ENCODE measurements at regions not wholly inside any gene's neighbourhood (a gene's known extent, or its start where the extent isn't known, plus 50 kb on each side); places are given as distances from the start of the nearest gene placed in this dataset.

DNA sequence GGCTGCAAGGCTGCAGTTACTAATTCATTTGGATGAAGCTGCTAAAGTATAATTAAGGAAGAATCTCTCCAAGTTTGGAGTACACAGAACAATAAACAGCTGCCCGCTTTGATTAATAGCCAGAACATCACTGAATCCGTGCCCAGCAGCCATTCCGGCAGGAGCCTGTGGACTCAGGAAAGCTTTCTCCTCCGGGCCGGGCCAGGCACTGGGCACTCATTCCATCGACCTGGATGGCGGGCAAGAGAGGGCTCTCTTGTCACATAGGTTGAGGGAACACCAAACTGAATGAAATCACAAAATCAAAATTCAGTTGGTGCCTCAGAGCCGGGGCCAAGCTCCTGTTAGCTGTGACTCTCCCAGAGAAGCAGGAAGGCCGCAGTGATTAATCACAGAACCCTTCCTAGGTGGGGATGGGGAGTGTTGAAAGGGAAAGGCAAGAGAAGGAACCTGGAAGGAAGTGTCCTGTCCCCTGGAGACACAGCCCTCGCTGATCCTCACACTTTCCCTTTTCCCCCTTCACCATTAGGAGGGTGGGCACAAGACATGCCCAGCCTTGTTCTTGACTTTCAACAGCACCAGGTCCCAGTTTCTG, 306.7 kb downstream of the NPHP4 start:
- TF ChIP-seq CTBP1 (IDR thresholded peaks at IDR 0.05; ENCODE audit: borderline replicate concordance) (no peak), L3MBTL2 (conservative IDR thresholded peaks at IDR 0.05) (no peak)
- ChIA-PET CTCF (no interaction called here), POLR2A (no interaction called here)
- no peak for DNase-seq (ENCODE audit: extremely low spot score)

DNA sequence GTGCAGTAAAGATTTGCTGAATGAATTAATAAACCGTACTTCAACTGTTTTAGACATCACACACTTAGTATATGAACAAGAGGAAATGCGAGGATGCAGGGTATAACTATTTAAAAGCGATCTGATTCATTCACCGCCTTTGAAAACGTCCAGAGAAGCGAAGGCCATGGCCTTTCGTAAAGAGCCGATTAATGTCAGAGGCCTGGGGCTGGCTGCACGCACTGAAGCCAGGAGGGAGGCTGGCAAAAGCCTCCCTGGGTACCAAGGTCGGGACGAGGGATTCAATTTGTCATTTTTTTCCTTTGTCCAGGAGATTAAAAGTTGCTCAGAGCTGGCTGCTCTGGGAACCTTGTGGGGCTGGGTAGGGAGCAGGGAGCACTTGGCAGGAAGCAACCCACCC, 307.4 kb downstream of the NPHP4 start:
- no peak for DNase-seq (ENCODE audit: extremely low spot score)
- ChIA-PET CTCF (no interaction called here), POLR2A (no interaction called here)
- TF ChIP-seq BHLHE40 (IDR thresholded peaks at IDR 0.05; ENCODE audit: borderline replicate concordance) (no peak), LEF1 (IDR thresholded peaks at IDR 0.05; ENCODE audit: borderline replicate concordance) (no peak), HDGF (IDR thresholded peaks at IDR 0.05; ENCODE audit: borderline replicate concordance) (no peak), ELF4 (IDR thresholded peaks at IDR 0.05) (no peak), L3MBTL2 (conservative IDR thresholded peaks at IDR 0.05) (no peak), NFRKB (IDR thresholded peaks at IDR 0.05) (no peak), TARDBP (IDR thresholded peaks at IDR 0.05) (no peak), ARNT (IDR thresholded peaks at IDR 0.05) (no peak), FOXK2 (IDR thresholded peaks at IDR 0.05) (no peak), CTBP1 (IDR thresholded peaks at IDR 0.05; ENCODE audit: borderline replicate concordance) (no peak), ZNF384 (IDR thresholded peaks at IDR 0.05) (no peak), FOXA1 (IDR thresholded peaks at IDR 0.05) (no peak), FOXM1 (IDR thresholded peaks at IDR 0.05; ENCODE audit: borderline replicate concordance) (no peak), SUZ12 (IDR thresholded peaks at IDR 0.05) (no peak), SP1 (IDR thresholded peaks at IDR 0.05) (no peak)
- TF ChIP-seq, protein P1, sequence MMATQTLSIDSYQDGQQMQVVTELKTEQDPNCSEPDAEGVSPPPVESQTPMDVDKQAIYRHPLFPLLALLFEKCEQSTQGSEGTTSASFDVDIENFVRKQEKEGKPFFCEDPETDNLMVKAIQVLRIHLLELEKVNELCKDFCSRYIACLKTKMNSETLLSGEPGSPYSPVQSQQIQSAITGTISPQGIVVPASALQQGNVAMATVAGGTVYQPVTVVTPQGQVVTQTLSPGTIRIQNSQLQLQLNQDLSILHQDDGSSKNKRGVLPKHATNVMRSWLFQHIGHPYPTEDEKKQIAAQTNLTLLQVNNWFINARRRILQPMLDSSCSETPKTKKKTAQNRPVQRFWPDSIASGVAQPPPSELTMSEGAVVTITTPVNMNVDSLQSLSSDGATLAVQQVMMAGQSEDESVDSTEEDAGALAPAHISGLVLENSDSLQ (IDR thresholded peaks at IDR 0.05): no peak

DNA sequence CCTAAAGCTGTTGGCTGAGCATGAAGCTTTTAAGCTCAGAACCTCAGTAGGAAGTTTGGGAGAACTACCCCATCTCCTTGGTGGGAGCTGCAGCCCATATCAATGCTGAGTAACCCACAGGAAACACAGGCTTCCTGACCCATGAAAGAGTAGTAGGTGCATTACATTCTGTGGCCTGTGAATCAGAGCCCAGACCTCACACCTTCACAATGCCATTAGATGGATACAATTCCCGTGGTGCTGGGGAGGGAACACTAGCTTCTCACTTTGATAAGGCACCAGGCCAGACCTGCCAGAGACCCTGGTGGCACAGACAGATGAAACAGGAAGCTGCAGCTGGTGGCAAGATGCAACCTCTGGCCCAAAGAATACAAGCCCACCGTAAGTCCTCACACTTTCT, 308.8 kb downstream of the NPHP4 start:
- TF ChIP-seq NFRKB (IDR thresholded peaks at IDR 0.05) (no peak), LEF1 (IDR thresholded peaks at IDR 0.05; ENCODE audit: borderline replicate concordance) (no peak), FOXA1 (IDR thresholded peaks at IDR 0.05) (no peak), ZNF384 (IDR thresholded peaks at IDR 0.05) (no peak), SP1 (IDR thresholded peaks at IDR 0.05) (no peak), ELF4 (IDR thresholded peaks at IDR 0.05) (no peak), BHLHE40 (IDR thresholded peaks at IDR 0.05; ENCODE audit: borderline replicate concordance) (no peak), SUZ12 (IDR thresholded peaks at IDR 0.05) (no peak), FOXK2 (IDR thresholded peaks at IDR 0.05) (no peak), HDGF (IDR thresholded peaks at IDR 0.05; ENCODE audit: borderline replicate concordance) (no peak), L3MBTL2 (conservative IDR thresholded peaks at IDR 0.05) (no peak), CTBP1 (IDR thresholded peaks at IDR 0.05; ENCODE audit: borderline replicate concordance) (no peak), ARNT (IDR thresholded peaks at IDR 0.05) (no peak), TARDBP (IDR thresholded peaks at IDR 0.05) (no peak), FOXM1 (IDR thresholded peaks at IDR 0.05; ENCODE audit: borderline replicate concordance) (no peak)
- TF ChIP-seq, protein P1 (IDR thresholded peaks at IDR 0.05): no peak
- ChIA-PET POLR2A (no interaction called here), CTCF (no interaction called here)
- DNase-seq (ENCODE audit: extremely low spot score): no peak

- TF ChIP-seq HDGF (IDR thresholded peaks at IDR 0.05; ENCODE audit: borderline replicate concordance): no peak
- no peak for TF ChIP-seq LEF1 (IDR thresholded peaks at IDR 0.05; ENCODE audit: borderline replicate concordance)
- no peak for TF ChIP-seq TARDBP (IDR thresholded peaks at IDR 0.05)
- TF ChIP-seq NFRKB (IDR thresholded peaks at IDR 0.05): no peak
- TF ChIP-seq ELF4 (IDR thresholded peaks at IDR 0.05): no peak
- TF ChIP-seq FOXA1 (IDR thresholded peaks at IDR 0.05): no peak
- TF ChIP-seq FOXK2 (IDR thresholded peaks at IDR 0.05): no peak
- no peak for TF ChIP-seq L3MBTL2 (conservative IDR thresholded peaks at IDR 0.05)
- TF ChIP-seq SUZ12 (IDR thresholded peaks at IDR 0.05): no peak
- TF ChIP-seq ZNF384 (IDR thresholded peaks at IDR 0.05): no peak
- TF ChIP-seq BHLHE40 (IDR thresholded peaks at IDR 0.05; ENCODE audit: borderline replicate concordance): no peak
- TF ChIP-seq, protein P1 (IDR thresholded peaks at IDR 0.05): no peak
- no peak for TF ChIP-seq CTBP1 (IDR thresholded peaks at IDR 0.05; ENCODE audit: borderline replicate concordance)
- TF ChIP-seq FOXM1 (IDR thresholded peaks at IDR 0.05; ENCODE audit: borderline replicate concordance): no peak
- no peak for TF ChIP-seq SP1 (IDR thresholded peaks at IDR 0.05)
- no peak for TF ChIP-seq ARNT (IDR thresholded peaks at IDR 0.05)
- CTCF ChIA-PET: no interaction called here
- POLR2A ChIA-PET: no interaction called here
Measured at GRCh38 chr1:5682626-5683225, 309.5 kb downstream of the NPHP4 start.

DNA sequence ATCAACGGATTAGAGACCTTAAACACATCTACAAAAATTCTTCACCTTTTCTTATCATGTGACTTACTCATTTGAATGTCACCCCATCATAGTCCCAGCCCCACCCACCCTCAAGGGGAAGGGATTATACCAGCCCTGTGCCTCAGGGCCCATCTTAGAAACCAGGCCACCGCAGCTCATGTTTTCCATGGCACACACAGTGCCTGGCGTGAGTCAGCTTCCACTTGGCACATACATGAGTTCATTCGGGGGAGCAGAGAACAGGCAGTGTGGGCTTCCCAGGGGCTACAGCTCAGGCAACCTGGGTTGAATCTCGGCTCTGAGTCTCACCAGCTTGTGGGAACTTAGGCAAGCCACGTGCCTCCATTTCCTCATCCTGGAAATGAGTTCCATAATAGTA, 310.6 kb downstream of the NPHP4 start:
- ChIA-PET CTCF (no interaction called here), POLR2A (no interaction called here)
- no peak for TF ChIP-seq SUZ12 (IDR thresholded peaks at IDR 0.05)
- TF ChIP-seq FOXK2 (IDR thresholded peaks at IDR 0.05): no peak
- TF ChIP-seq BHLHE40 (IDR thresholded peaks at IDR 0.05; ENCODE audit: borderline replicate concordance): no peak
- TF ChIP-seq SP1 (IDR thresholded peaks at IDR 0.05): no peak
- DNase-seq (ENCODE audit: extremely low spot score): no peak

More at GRCh38 chr1:5682626-5683225, 309.5 kb downstream of the NPHP4 start:
- no peak for DNase-seq (ENCODE audit: extremely low spot score)

DNA sequence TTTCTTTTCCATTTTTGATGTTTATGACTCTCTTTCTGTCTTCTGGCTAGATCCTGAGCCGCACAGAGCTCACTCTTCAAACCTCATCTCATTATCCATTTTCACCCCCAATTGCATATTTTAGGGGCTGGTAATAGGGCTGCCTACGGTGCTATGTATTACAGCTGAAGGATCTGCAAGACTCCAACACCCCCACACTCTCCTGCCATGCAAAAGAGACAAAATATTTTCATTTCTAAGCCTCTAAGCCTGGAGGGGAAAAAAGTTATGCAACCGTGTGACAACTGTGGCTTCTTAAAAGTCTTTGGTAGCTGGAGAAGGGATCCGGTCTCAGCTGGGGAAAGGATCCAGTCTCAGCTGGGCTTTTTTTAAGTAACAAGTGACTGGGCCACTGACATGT, 311.6 kb downstream of the NPHP4 start:
- POLR2A ChIA-PET: no interaction called here

More for the DNA sequence above, 311.6 kb downstream of the NPHP4 start:
- no peak for TF ChIP-seq SUZ12 (IDR thresholded peaks at IDR 0.05)
- no peak for TF ChIP-seq ELF4 (IDR thresholded peaks at IDR 0.05)
- no peak for TF ChIP-seq NFRKB (IDR thresholded peaks at IDR 0.05)
- TF ChIP-seq TARDBP (IDR thresholded peaks at IDR 0.05): no peak
- TF ChIP-seq FOXM1 (IDR thresholded peaks at IDR 0.05; ENCODE audit: borderline replicate concordance): no peak
- no peak for TF ChIP-seq LEF1 (IDR thresholded peaks at IDR 0.05; ENCODE audit: borderline replicate concordance)
- no peak for TF ChIP-seq ARNT (IDR thresholded peaks at IDR 0.05)
- TF ChIP-seq, protein P1 (IDR thresholded peaks at IDR 0.05): no peak
- no peak for TF ChIP-seq L3MBTL2 (conservative IDR thresholded peaks at IDR 0.05)
- no peak for TF ChIP-seq HDGF (IDR thresholded peaks at IDR 0.05; ENCODE audit: borderline replicate concordance)
- TF ChIP-seq SP1 (IDR thresholded peaks at IDR 0.05): no peak
- TF ChIP-seq BHLHE40 (IDR thresholded peaks at IDR 0.05; ENCODE audit: borderline replicate concordance): no peak
- no peak for TF ChIP-seq FOXA1 (IDR thresholded peaks at IDR 0.05)
- no peak for DNase-seq (ENCODE audit: extremely low spot score)
- CTCF ChIA-PET: no interaction called here

Data from HEK293T (cell line).